ENCODE measurements at regions not wholly inside any gene's neighbourhood (a gene's known extent, or its start where the extent isn't known, plus 50 kb on each side); places are given as distances from the start of the nearest gene placed in this dataset.

DNA sequence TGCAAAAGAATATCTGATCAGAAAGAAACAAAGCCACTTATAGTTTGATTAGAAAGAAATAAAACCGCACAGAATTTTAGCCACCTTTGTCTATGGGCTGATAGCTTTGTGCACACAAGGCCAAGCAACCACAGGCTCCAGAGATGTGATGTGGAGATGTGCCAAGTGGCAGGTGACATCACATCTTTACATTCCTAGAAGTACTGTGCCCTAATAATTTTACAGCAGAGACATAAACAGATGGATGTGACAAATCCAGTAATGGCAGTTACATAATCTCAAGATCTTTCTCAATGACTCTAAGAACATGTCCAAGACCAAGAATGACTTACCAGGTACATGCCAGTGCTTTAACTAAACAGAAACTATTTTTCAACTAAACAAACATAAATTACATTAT, 159.5 kb downstream of the LTN1 start:
- TF ChIP-seq, protein P1, sequence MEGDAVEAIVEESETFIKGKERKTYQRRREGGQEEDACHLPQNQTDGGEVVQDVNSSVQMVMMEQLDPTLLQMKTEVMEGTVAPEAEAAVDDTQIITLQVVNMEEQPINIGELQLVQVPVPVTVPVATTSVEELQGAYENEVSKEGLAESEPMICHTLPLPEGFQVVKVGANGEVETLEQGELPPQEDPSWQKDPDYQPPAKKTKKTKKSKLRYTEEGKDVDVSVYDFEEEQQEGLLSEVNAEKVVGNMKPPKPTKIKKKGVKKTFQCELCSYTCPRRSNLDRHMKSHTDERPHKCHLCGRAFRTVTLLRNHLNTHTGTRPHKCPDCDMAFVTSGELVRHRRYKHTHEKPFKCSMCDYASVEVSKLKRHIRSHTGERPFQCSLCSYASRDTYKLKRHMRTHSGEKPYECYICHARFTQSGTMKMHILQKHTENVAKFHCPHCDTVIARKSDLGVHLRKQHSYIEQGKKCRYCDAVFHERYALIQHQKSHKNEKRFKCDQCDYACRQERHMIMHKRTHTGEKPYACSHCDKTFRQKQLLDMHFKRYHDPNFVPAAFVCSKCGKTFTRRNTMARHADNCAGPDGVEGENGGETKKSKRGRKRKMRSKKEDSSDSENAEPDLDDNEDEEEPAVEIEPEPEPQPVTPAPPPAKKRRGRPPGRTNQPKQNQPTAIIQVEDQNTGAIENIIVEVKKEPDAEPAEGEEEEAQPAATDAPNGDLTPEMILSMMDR (IDR thresholded peaks at IDR 0.05; ENCODE audit: extremely low read depth in 1 of 2, insufficient read depth in 1 of 2, low read depth in 1 of 2, low read length in 2 of 2), result no peak
- no peak for TF ChIP-seq POLR2A (IDR thresholded peaks at IDR 0.05; ENCODE audit: low read depth, low read length)
- TF ChIP-seq EZH2 (IDR thresholded peaks at IDR 0.05; ENCODE audit: borderline replicate concordance, low read depth, low read length, severe bottlenecking), result no peak
- no peak for TF ChIP-seq JUN (IDR thresholded peaks at IDR 0.05; ENCODE audit: borderline replicate concordance, insufficient read depth, insufficient read length, low read depth)
- no peak for TF ChIP-seq POLR2AphosphoS5 (IDR thresholded peaks at IDR 0.05; ENCODE audit: insufficient read depth, low read depth, low read length)
